ENCODE measurements at regions not wholly inside any gene's neighbourhood (a gene's known extent, or its start where the extent isn't known, plus 50 kb on each side); places are given as distances from the start of the nearest gene placed in this dataset.

DNA sequence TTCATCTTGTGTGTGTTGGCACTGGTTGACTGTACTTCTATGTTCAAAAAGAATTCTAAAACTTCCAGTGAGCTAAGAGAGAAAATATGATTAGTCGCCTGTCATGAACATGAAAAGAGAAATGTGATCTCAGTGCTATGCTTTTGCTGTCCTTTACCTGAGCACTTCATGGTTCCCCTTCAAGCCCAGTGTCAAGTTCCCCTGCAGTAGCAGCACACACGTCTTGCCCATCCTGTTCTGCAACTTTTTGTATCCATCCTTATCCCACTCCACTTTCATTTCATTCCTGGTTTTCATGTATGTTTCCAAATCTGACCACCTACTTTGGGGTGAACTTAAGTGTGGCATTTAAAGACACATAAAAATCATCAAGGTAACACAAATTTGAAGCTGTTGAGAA lies 848.0 kb upstream of the USP15 start:
- TF ChIP-seq, protein P1, sequence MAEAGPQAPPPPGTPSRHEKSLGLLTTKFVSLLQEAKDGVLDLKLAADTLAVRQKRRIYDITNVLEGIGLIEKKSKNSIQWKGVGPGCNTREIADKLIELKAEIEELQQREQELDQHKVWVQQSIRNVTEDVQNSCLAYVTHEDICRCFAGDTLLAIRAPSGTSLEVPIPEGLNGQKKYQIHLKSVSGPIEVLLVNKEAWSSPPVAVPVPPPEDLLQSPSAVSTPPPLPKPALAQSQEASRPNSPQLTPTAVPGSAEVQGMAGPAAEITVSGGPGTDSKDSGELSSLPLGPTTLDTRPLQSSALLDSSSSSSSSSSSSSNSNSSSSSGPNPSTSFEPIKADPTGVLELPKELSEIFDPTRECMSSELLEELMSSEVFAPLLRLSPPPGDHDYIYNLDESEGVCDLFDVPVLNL (CRISPR knock-in tag; IDR thresholded peaks at IDR 0.05; ENCODE audit: borderline replicate concordance, low read depth): no peak
- TF ChIP-seq ATF1 (CRISPR knock-in tag; IDR thresholded peaks at IDR 0.05) (no peak), FOXJ3 (CRISPR knock-in tag; IDR thresholded peaks at IDR 0.05; ENCODE audit: borderline replicate concordance) (no peak), CREB1 (CRISPR knock-in tag; IDR thresholded peaks at IDR 0.05) (no peak), GRHL2 (CRISPR knock-in tag; IDR thresholded peaks at IDR 0.05; ENCODE audit: insufficient replicate concordance, severe bottlenecking) (no peak), SMAD4 (CRISPR knock-in tag; IDR thresholded peaks at IDR 0.05) (no peak)
- TF ChIP-seq, protein P2, sequence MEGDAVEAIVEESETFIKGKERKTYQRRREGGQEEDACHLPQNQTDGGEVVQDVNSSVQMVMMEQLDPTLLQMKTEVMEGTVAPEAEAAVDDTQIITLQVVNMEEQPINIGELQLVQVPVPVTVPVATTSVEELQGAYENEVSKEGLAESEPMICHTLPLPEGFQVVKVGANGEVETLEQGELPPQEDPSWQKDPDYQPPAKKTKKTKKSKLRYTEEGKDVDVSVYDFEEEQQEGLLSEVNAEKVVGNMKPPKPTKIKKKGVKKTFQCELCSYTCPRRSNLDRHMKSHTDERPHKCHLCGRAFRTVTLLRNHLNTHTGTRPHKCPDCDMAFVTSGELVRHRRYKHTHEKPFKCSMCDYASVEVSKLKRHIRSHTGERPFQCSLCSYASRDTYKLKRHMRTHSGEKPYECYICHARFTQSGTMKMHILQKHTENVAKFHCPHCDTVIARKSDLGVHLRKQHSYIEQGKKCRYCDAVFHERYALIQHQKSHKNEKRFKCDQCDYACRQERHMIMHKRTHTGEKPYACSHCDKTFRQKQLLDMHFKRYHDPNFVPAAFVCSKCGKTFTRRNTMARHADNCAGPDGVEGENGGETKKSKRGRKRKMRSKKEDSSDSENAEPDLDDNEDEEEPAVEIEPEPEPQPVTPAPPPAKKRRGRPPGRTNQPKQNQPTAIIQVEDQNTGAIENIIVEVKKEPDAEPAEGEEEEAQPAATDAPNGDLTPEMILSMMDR (IDR thresholded peaks at IDR 0.05): no peak
- TF ChIP-seq, protein P3, sequence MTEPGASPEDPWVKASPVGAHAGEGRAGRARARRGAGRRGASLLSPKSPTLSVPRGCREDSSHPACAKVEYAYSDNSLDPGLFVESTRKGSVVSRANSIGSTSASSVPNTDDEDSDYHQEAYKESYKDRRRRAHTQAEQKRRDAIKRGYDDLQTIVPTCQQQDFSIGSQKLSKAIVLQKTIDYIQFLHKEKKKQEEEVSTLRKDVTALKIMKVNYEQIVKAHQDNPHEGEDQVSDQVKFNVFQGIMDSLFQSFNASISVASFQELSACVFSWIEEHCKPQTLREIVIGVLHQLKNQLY (CRISPR knock-in tag; IDR thresholded peaks at IDR 0.05): no peak
- TF ChIP-seq, protein P4, sequence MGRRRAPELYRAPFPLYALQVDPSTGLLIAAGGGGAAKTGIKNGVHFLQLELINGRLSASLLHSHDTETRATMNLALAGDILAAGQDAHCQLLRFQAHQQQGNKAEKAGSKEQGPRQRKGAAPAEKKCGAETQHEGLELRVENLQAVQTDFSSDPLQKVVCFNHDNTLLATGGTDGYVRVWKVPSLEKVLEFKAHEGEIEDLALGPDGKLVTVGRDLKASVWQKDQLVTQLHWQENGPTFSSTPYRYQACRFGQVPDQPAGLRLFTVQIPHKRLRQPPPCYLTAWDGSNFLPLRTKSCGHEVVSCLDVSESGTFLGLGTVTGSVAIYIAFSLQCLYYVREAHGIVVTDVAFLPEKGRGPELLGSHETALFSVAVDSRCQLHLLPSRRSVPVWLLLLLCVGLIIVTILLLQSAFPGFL (CRISPR knock-in tag; IDR thresholded peaks at IDR 0.05; ENCODE audit: borderline replicate concordance): no peak
- TF ChIP-seq, protein P5, sequence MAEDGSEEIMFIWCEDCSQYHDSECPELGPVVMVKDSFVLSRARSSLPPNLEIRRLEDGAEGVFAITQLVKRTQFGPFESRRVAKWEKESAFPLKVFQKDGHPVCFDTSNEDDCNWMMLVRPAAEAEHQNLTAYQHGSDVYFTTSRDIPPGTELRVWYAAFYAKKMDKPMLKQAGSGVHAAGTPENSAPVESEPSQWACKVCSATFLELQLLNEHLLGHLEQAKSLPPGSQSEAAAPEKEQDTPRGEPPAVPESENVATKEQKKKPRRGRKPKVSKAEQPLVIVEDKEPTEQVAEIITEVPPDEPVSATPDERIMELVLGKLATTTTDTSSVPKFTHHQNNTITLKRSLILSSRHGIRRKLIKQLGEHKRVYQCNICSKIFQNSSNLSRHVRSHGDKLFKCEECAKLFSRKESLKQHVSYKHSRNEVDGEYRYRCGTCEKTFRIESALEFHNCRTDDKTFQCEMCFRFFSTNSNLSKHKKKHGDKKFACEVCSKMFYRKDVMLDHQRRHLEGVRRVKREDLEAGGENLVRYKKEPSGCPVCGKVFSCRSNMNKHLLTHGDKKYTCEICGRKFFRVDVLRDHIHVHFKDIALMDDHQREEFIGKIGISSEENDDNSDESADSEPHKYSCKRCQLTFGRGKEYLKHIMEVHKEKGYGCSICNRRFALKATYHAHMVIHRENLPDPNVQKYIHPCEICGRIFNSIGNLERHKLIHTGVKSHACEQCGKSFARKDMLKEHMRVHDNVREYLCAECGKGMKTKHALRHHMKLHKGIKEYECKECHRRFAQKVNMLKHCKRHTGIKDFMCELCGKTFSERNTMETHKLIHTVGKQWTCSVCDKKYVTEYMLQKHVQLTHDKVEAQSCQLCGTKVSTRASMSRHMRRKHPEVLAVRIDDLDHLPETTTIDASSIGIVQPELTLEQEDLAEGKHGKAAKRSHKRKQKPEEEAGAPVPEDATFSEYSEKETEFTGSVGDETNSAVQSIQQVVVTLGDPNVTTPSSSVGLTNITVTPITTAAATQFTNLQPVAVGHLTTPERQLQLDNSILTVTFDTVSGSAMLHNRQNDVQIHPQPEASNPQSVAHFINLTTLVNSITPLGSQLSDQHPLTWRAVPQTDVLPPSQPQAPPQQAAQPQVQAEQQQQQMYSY (CRISPR knock-in tag; IDR thresholded peaks at IDR 0.05): no peak
- TF ChIP-seq, protein P6, sequence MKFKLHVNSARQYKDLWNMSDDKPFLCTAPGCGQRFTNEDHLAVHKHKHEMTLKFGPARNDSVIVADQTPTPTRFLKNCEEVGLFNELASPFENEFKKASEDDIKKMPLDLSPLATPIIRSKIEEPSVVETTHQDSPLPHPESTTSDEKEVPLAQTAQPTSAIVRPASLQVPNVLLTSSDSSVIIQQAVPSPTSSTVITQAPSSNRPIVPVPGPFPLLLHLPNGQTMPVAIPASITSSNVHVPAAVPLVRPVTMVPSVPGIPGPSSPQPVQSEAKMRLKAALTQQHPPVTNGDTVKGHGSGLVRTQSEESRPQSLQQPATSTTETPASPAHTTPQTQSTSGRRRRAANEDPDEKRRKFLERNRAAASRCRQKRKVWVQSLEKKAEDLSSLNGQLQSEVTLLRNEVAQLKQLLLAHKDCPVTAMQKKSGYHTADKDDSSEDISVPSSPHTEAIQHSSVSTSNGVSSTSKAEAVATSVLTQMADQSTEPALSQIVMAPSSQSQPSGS (CRISPR knock-in tag; IDR thresholded peaks at IDR 0.05; ENCODE audit: borderline replicate concordance, low read depth): no peak
